ENCODE measurements at regions not wholly inside any gene's neighbourhood (a gene's known extent, or its start where the extent isn't known, plus 50 kb on each side); places are given as distances from the start of the nearest gene placed in this dataset.
A peak's percentile ranks its signal among the peaks of the same experiment; 100 is the strongest.
"Not testable (repeated sequence)": the region's sequence is repeated elsewhere in the genome, so short reads cannot be mapped to it uniquely, and the experiment has no call there.

- not testable (repeated sequence) for H3K36me3 Mint-ChIP-seq (ENCODE audit: low read depth); H3K27me3 Mint-ChIP-seq (ENCODE audit: low read depth); H3K4me1 Mint-ChIP-seq; H3K27ac Mint-ChIP-seq; H3K4me3 Mint-ChIP-seq; H3K9me3 Mint-ChIP-seq
Observed at GRCh38 chr9:39585233-39585632, 229.8 kb downstream of the SPATA31A1 start.

GRCh38 chr9:39587844-39588499, 232.5 kb downstream of the SPATA31A1 start:
- Mint-ChIP-seq H3K27ac (no peak overlapping the region), H3K4me3 (no peak overlapping the region), H3K4me1 (no peaks in the 10 kb centered on the region), H3K36me3 (ENCODE audit: low read depth) (no peaks in the 10 kb centered on the region), H3K9me3 (no peaks in the 10 kb centered on the region), H3K27me3 (ENCODE audit: low read depth) (no peaks in the 10 kb centered on the region)
- no peak for TF ChIP-seq CTCF (IDR thresholded peaks at IDR 0.05; ENCODE audit: unreplicated experiment in 3 of 3)

GRCh38 chr9:39588500-39589137, 233.2 kb downstream of the SPATA31A1 start:
- H3K27ac Mint-ChIP-seq, result no peak overlapping the region
- no peak overlapping the region for H3K4me3 Mint-ChIP-seq
- no peaks in the 10 kb centered on the region for H3K27me3 Mint-ChIP-seq (ENCODE audit: low read depth)
- TF ChIP-seq CTCF (IDR thresholded peaks at IDR 0.05; ENCODE audit: unreplicated experiment in 3 of 3), result no peak
- no peaks in the 10 kb centered on the region for H3K36me3 Mint-ChIP-seq (ENCODE audit: low read depth)
- no peaks in the 10 kb centered on the region for H3K9me3 Mint-ChIP-seq
- no peaks in the 10 kb centered on the region for H3K4me1 Mint-ChIP-seq

- peak overlapping the region in 1 of 3 experiments; percentile 29 for H3K4me3 Mint-ChIP-seq
- H3K27ac Mint-ChIP-seq; H3K4me1 Mint-ChIP-seq; H3K36me3 Mint-ChIP-seq (ENCODE audit: low read depth); H3K9me3 Mint-ChIP-seq; H3K27me3 Mint-ChIP-seq (ENCODE audit: low read depth): not testable (repeated sequence)
Observed at GRCh38 chr9:39604089-39604488, 248.6 kb downstream of the SPATA31A1 start.

GRCh38 chr9:39611449-39612231, 256.2 kb downstream of the SPATA31A1 start:
- not testable (repeated sequence) for H3K27me3 Mint-ChIP-seq (ENCODE audit: low read depth); H3K27ac Mint-ChIP-seq; H3K36me3 Mint-ChIP-seq (ENCODE audit: low read depth); H3K4me1 Mint-ChIP-seq; H3K4me3 Mint-ChIP-seq; H3K9me3 Mint-ChIP-seq

- not testable (repeated sequence) for H3K27me3 Mint-ChIP-seq (ENCODE audit: low read depth); H3K36me3 Mint-ChIP-seq (ENCODE audit: low read depth); H3K27ac Mint-ChIP-seq; H3K4me3 Mint-ChIP-seq; H3K9me3 Mint-ChIP-seq; H3K4me1 Mint-ChIP-seq
Observed at GRCh38 chr9:39616480-39616879, 261.0 kb downstream of the SPATA31A1 start.

- not testable (repeated sequence) for H3K4me1 Mint-ChIP-seq; H3K27ac Mint-ChIP-seq; H3K27me3 Mint-ChIP-seq (ENCODE audit: low read depth); H3K36me3 Mint-ChIP-seq (ENCODE audit: low read depth); H3K4me3 Mint-ChIP-seq; H3K9me3 Mint-ChIP-seq
Observed at GRCh38 chr9:39624048-39624447, 268.6 kb downstream of the SPATA31A1 start.

- H3K4me3 Mint-ChIP-seq, H3K4me1 Mint-ChIP-seq, H3K27ac Mint-ChIP-seq: not testable (repeated sequence)
Observed at GRCh38 chr9:39632071-39632470, 276.6 kb downstream of the SPATA31A1 start.

GRCh38 chr9:39649029-39649428, 293.6 kb downstream of the SPATA31A1 start:
- not testable (repeated sequence) for H3K36me3 Mint-ChIP-seq (ENCODE audit: low read depth); H3K27ac Mint-ChIP-seq; H3K9me3 Mint-ChIP-seq; H3K4me3 Mint-ChIP-seq; H3K27me3 Mint-ChIP-seq (ENCODE audit: low read depth); H3K4me1 Mint-ChIP-seq

More at GRCh38 chr9:39632071-39632470, 276.6 kb downstream of the SPATA31A1 start:
- not testable (repeated sequence) for H3K9me3 Mint-ChIP-seq; H3K27me3 Mint-ChIP-seq (ENCODE audit: low read depth); H3K36me3 Mint-ChIP-seq (ENCODE audit: low read depth)

GRCh38 chr9:39656960-39657603, 301.6 kb downstream of the SPATA31A1 start:
- H3K4me1 Mint-ChIP-seq; H3K36me3 Mint-ChIP-seq (ENCODE audit: low read depth); H3K4me3 Mint-ChIP-seq; H3K9me3 Mint-ChIP-seq; H3K27ac Mint-ChIP-seq; H3K27me3 Mint-ChIP-seq (ENCODE audit: low read depth): not testable (repeated sequence)

- not testable (repeated sequence) for H3K36me3 Mint-ChIP-seq (ENCODE audit: low read depth)
Observed at GRCh38 chr9:39663020-39663419, 307.6 kb downstream of the SPATA31A1 start.

GRCh38 chr9:39663713-39664112, 308.2 kb downstream of the SPATA31A1 start:
- H3K9me3 Mint-ChIP-seq; H3K27me3 Mint-ChIP-seq (ENCODE audit: low read depth): not testable (repeated sequence)

More at GRCh38 chr9:39663020-39663419, 307.6 kb downstream of the SPATA31A1 start:
- H3K4me1 Mint-ChIP-seq; H3K4me3 Mint-ChIP-seq; H3K27ac Mint-ChIP-seq; H3K27me3 Mint-ChIP-seq (ENCODE audit: low read depth); H3K9me3 Mint-ChIP-seq: not testable (repeated sequence)

More at GRCh38 chr9:39663713-39664112, 308.2 kb downstream of the SPATA31A1 start:
- H3K4me1 Mint-ChIP-seq; H3K27ac Mint-ChIP-seq; H3K4me3 Mint-ChIP-seq; H3K36me3 Mint-ChIP-seq (ENCODE audit: low read depth): not testable (repeated sequence)

Data from nephron (organoid).